ENCODE measurements at regions not wholly inside any gene's neighbourhood (a gene's known extent, or its start where the extent isn't known, plus 50 kb on each side); places are given as distances from the start of the nearest gene placed in this dataset.

- no peak for TF ChIP-seq NR2F6 (CRISPR knock-in tag; IDR thresholded peaks at IDR 0.05)
- TF ChIP-seq SRF (CRISPR knock-in tag; IDR thresholded peaks at IDR 0.05), result no peak
- TF ChIP-seq SMARCB1 (IDR thresholded peaks at IDR 0.05; ENCODE audit: insufficient read length, low read depth), result no peak
- no peak for TF ChIP-seq GABPA (tag; conservative IDR thresholded peaks at IDR 0.05; ENCODE audit: low read depth)
- no peak for TF ChIP-seq MTA1 (IDR thresholded peaks at IDR 0.05; ENCODE audit: borderline replicate concordance)
- TF ChIP-seq MTF1 (CRISPR knock-in tag; IDR thresholded peaks at IDR 0.05; ENCODE audit: borderline replicate concordance), result no peak
- TF ChIP-seq ZNF133 (CRISPR knock-in tag; IDR thresholded peaks at IDR 0.05), result no peak
- TF ChIP-seq FOS (IDR thresholded peaks at IDR 0.05; ENCODE audit: extremely low read depth, insufficient read length), result no peak
- TF ChIP-seq PKNOX1 (IDR thresholded peaks at IDR 0.05), result no peak
- no peak for TF ChIP-seq SMARCA5 (IDR thresholded peaks at IDR 0.05)
- ATAC-seq, result no peak
- Histone ChIP-seq H3K9me1 (ENCODE audit: control insufficient read depth, insufficient read depth, low read length) (no peaks in the 10 kb centered on the region), H3K9ac (ENCODE audit: insufficient read depth in 1 of 2, low read depth in 2 of 2, low read length in 2 of 2) (no peak overlapping the region), H3K27me3 (ENCODE audit: control insufficient read depth in 2 of 2, insufficient read depth in 2 of 2, low read length in 2 of 2) (peaks cover 3 to 7% of the 10 kb centered on the region in 2 experiments; a peak in 1 of 5 replicates), H3K36me3 (ENCODE audit: control insufficient read depth, insufficient read depth, low read length) (no peaks in the 10 kb centered on the region), H3K79me2 (ENCODE audit: control insufficient read depth, insufficient read depth, low read length) (no peaks in the 10 kb centered on the region), H3K4me1 (replicated peaks in 1 of 2; ENCODE audit: control insufficient read depth in 2 of 2, insufficient read depth in 2 of 2, low read length in 2 of 2) (no peaks in the 10 kb centered on the region), H2AFZ (ENCODE audit: low read depth, low read length) (no peak overlapping the region), H3K4me3 (no peak overlapping the region), H3K9me3 (replicated peaks; ENCODE audit: control insufficient read depth, insufficient read depth, low read depth, low read length) (no peaks in the 10 kb centered on the region), H3K4me2 (ENCODE audit: insufficient read depth, low read length) (no peak overlapping the region), H3K27ac (ENCODE audit: extremely low read depth, low read depth, low read length) (no peak overlapping the region), H4K20me1 (replicated peaks; ENCODE audit: control insufficient read depth, insufficient read depth, low read length) (no peaks in the 10 kb centered on the region)
- in situ Hi-C loops (cut with MboI) (no loop called here), intact Hi-C loops (cut with micrococcal nuclease) (no loop called here)
- BruUV-seq (replicated peaks), result no TSS peak
- WGBS (ENCODE audit: insufficient coverage, low coverage, missing lambda C conversion rate), result 4% methylated on average over 3 of the region's 3 CpGs
- DNase-seq (ENCODE audit: extremely low read depth in 1 of 4, low spot score in 3 of 4), result no peak
- no peak for FAIRE-seq
- CTCF ChIA-PET (ENCODE audit: low intra/inter-chr PET ratio), result no interaction called here
- POLR2A ChIA-PET, result interaction anchor here (0.8 kb wide), 1 partner anchor 15 kb away, joined by 3 read pairs; no protein-coding TSS in a partner anchor
Measured at GRCh38 chr3:157752554-157752953, 249.3 kb upstream of the VEPH1 start.
